ENCODE measurements at regions not wholly inside any gene's neighbourhood (a gene's known extent, or its start where the extent isn't known, plus 50 kb on each side); places are given as distances from the start of the nearest gene placed in this dataset.

DNA sequence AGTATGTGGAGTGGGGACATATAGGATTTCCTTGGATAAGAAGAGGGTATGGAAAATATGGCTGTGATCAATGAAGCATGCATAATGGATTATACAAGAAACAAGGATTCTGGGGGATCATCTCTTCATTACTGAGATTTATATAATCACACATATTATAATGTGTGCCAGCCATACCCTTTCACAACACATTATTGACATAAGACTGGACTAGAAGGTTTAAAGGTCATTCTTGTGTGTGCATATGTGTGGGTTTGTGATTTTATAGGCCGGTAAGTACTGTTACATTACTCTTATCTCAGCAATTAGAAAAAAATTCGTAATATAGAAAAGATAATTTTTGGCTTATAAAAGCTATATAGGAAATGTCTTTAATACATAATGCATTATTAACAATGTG lies 62.2 kb upstream of the DCC start:
- no peaks in the 10 kb centered on the region for H3K27me3 ChIP-seq
- no peak overlapping the region for H3K27ac ChIP-seq
- DNase-seq (ENCODE audit: low read depth in 1 of 2, low spot score in 1 of 2), result no peak
- no peaks in the 10 kb centered on the region for H3K9me3 ChIP-seq (ENCODE audit: low read depth)
- no peaks in the 10 kb centered on the region for H3K36me3 ChIP-seq
- H3K4me3 ChIP-seq, result no peak overlapping the region
- H3K4me1 ChIP-seq (ENCODE audit: low read depth), result no peaks in the 10 kb centered on the region
- TF ChIP-seq, protein P1, sequence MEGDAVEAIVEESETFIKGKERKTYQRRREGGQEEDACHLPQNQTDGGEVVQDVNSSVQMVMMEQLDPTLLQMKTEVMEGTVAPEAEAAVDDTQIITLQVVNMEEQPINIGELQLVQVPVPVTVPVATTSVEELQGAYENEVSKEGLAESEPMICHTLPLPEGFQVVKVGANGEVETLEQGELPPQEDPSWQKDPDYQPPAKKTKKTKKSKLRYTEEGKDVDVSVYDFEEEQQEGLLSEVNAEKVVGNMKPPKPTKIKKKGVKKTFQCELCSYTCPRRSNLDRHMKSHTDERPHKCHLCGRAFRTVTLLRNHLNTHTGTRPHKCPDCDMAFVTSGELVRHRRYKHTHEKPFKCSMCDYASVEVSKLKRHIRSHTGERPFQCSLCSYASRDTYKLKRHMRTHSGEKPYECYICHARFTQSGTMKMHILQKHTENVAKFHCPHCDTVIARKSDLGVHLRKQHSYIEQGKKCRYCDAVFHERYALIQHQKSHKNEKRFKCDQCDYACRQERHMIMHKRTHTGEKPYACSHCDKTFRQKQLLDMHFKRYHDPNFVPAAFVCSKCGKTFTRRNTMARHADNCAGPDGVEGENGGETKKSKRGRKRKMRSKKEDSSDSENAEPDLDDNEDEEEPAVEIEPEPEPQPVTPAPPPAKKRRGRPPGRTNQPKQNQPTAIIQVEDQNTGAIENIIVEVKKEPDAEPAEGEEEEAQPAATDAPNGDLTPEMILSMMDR (IDR thresholded peaks at IDR 0.05; ENCODE audit: low read depth, low read length), result no peak

DNA sequence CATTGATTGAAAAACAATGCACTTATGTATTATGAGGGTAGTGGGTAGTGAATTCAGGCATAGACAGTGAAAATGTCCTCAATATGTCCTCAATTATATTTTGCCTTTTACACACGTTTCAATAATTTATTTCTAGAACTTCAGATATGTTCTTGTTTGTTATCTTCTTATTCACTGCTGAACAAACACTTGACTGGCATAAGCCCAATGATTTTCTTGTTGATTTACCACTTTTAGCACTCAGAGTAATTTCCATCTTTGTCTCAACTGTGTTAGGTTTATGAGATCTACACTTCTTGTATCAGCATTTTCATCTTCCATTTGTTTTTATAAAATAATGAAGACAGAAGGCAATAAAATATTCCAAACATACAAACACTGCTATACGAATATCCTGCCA lies 61.8 kb upstream of the DCC start:
- Histone ChIP-seq H3K27me3 (no peaks in the 10 kb centered on the region), H3K9me3 (ENCODE audit: low read depth) (no peaks in the 10 kb centered on the region), H3K4me3 (no peak overlapping the region), H3K36me3 (no peaks in the 10 kb centered on the region), H3K27ac (no peak overlapping the region), H3K4me1 (ENCODE audit: low read depth) (no peaks in the 10 kb centered on the region)
- DNase-seq (ENCODE audit: low read depth in 1 of 2, low spot score in 1 of 2), result no peak
- TF ChIP-seq, protein P1 (IDR thresholded peaks at IDR 0.05; ENCODE audit: low read depth, low read length), result no peak

DNA sequence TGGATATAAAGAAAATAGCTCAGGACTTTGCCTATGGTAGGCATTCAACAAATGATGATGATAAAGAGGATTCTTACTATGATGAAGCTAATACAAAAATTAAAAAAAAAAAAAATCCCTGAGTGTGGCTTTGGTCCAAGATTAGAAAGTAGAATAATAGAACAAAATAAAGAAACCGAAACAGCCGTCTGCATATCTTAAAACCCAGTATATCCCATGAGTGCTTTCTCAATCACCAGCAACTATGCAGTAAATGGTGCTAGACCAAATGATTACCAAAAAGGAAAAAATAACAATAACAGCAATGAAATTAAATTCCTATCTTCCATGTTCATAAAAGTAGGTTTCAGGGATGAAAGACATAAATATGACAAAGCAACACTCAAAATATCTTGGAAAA lies 59.3 kb upstream of the DCC start:
- no peaks in the 10 kb centered on the region for H3K36me3 ChIP-seq
- no peak overlapping the region for H3K27ac ChIP-seq
- H3K27me3 ChIP-seq, result no peaks in the 10 kb centered on the region
- H3K9me3 ChIP-seq (ENCODE audit: low read depth), result no peaks in the 10 kb centered on the region
- TF ChIP-seq, protein P1 (IDR thresholded peaks at IDR 0.05; ENCODE audit: low read depth, low read length), result no peak
- peaks cover 6% of the 10 kb centered on the region for H3K4me1 ChIP-seq (ENCODE audit: low read depth)
- DNase-seq (ENCODE audit: low read depth in 1 of 2, low spot score in 1 of 2), result no peak
- H3K4me3 ChIP-seq, result no peak overlapping the region

DNA sequence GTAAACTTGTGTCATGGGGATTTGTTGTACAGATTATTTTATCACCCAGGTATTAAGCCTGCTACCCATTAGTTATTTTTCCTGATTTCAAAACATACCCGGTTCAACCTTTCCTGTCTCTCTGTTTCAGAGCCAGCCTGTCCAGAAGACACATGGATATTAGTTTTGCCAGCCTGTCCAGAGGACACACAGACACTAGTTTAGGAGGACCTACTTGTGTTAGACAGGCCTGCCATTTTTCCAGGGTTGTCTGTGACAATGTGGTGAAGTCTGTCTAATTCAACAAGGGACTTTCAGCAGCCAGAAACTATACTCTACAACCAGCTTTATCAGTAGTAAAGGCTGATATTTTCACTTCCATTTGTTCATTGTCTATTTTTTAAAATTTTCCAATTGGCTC lies 56.1 kb upstream of the DCC start:
- peak in 1 of 2 donors; percentile 49 for DNase-seq (ENCODE audit: low read depth in 1 of 2, low spot score in 1 of 2)
- Histone ChIP-seq H3K27ac (no peak overlapping the region), H3K4me1 (ENCODE audit: low read depth) (peaks cover 6% of the 10 kb centered on the region), H3K4me3 (no peak overlapping the region), H3K9me3 (ENCODE audit: low read depth) (no peaks in the 10 kb centered on the region), H3K27me3 (no peaks in the 10 kb centered on the region), H3K36me3 (no peaks in the 10 kb centered on the region)
- TF ChIP-seq, protein P1 (IDR thresholded peaks at IDR 0.05; ENCODE audit: low read depth, low read length), result no peak

DNA sequence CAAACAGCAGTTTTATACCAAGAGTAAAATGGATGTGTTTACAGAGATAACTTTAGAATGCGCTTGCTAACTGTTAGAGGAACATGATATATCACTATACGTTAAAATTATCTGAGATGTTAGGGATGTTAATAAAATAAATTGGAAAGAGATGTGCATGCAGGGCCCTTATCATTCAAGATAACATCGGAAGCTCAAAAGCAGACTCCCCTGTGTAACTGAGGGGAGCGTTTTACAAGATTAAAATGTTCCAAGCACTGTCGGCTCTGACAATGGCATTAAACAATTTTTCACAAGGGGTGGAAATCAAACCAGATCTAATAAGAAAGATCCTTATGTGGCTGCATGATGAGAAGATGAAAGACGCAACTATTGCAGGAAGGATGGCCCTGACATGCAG lies 53.3 kb upstream of the DCC start:
- no peaks in the 10 kb centered on the region for H3K9me3 ChIP-seq (ENCODE audit: low read depth)
- TF ChIP-seq, protein P1 (IDR thresholded peaks at IDR 0.05; ENCODE audit: low read depth, low read length), result no peak
- no peaks in the 10 kb centered on the region for H3K36me3 ChIP-seq
- no peak for DNase-seq (ENCODE audit: low read depth in 1 of 2, low spot score in 1 of 2)
- H3K4me1 ChIP-seq (ENCODE audit: low read depth), result peaks cover 6% of the 10 kb centered on the region
- no peak overlapping the region for H3K27ac ChIP-seq
- H3K4me3 ChIP-seq, result no peak overlapping the region
- H3K27me3 ChIP-seq, result no peaks in the 10 kb centered on the region

DNA sequence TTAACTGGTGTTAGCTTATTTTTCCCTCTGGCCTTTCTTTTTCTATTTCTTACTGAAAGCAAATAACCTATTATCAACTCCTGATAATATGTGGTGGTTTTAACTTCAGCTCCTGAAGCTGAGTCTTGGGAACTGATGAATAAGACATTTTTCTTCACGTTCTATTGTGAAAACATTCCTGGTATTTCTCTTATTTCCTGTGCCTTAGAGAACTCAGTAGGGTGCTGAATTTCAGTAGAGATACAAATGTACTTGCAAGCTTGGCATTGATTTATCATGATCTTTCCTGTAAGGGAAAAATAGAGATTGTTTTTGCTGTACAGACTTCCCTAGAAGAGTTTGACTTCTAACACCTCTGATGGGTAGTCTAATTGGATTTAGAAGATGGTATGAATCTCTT lies 52.8 kb upstream of the DCC start:
- TF ChIP-seq, protein P1 (IDR thresholded peaks at IDR 0.05; ENCODE audit: low read depth, low read length), result no peak
- H3K4me3 ChIP-seq, result no peak overlapping the region
- no peaks in the 10 kb centered on the region for H3K27me3 ChIP-seq
- DNase-seq (ENCODE audit: low read depth in 1 of 2, low spot score in 1 of 2), result peak in 1 of 2 donors; percentile 58
- H3K27ac ChIP-seq, result no peak overlapping the region
- H3K4me1 ChIP-seq (ENCODE audit: low read depth), result peaks cover 6% of the 10 kb centered on the region
- H3K36me3 ChIP-seq, result no peaks in the 10 kb centered on the region
- H3K9me3 ChIP-seq (ENCODE audit: low read depth), result no peaks in the 10 kb centered on the region
